ENCODE measurements at regions not wholly inside any gene's neighbourhood (a gene's known extent, or its start where the extent isn't known, plus 50 kb on each side); places are given as distances from the start of the nearest gene placed in this dataset.

- DNase-seq: peak; percentile 43
Observed at GRCh38 chr3:159830523-159831154, 158.0 kb upstream of the IL12A start.

DNA sequence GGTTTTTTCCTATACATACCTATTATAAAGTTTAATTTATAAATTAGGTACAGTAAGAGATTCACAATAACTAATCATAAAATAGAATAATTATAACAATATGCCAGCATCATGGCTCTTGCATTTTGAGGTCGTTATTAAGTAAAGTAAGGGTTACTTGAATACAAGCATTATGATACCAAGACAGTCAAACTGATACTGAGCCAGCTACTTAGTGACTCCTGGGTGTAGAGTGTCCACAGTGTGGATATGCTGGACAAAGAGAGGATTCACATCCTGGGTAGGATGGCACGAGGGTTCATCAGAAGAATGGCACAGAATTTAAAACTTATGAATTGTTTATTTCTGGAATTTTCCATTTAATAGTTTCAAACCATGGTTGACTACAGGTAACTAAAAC is 157.2 kb upstream of the IL12A start:
- no peak for DNase-seq

DNA sequence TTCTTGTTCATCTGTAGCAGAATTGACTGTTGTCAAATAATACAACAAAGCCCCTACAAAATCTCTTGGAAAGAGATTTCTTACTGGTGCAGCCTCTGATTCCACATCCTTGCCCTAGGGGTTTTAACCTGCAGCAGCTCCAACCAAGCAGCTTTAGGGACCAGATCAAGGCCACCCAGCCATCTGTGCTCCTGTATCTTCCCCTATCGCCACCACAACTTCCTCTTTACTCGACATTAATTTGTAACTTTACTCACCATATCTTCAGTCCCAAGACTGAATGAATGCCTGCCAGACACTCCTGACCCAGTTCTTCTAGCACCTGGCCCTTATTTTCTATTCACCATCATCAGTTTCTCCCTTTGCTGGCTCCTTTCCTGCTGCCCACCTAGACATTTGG is 156.6 kb upstream of the IL12A start:
- DNase-seq: no peak

- DNase-seq: no peak
Observed at GRCh38 chr3:159835126-159835525, 153.5 kb upstream of the IL12A start.

GRCh38 chr3:159837725-159838124 is 150.9 kb upstream of the IL12A start:
- DNase-seq: peak; percentile 7

DNA sequence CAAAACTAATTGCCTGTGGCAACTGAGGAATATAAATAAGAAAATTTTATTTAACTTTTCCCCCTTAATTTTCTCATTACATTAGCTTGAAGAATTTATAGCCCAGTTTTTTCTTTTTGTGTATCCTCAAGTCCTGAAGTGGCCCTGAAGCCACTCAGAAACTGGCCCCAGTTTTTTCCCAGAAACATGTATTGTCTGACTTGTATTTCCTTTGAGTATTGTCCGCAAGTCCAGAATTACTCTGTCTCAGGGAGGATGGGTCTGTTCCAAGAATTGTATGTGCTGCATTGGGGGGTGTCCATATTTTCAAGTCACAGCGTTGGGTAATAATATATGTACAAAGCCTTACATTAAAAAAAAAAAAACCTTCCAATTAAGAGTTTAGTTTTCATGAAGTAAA is 149.7 kb upstream of the IL12A start:
- no peak for DNase-seq

DNA sequence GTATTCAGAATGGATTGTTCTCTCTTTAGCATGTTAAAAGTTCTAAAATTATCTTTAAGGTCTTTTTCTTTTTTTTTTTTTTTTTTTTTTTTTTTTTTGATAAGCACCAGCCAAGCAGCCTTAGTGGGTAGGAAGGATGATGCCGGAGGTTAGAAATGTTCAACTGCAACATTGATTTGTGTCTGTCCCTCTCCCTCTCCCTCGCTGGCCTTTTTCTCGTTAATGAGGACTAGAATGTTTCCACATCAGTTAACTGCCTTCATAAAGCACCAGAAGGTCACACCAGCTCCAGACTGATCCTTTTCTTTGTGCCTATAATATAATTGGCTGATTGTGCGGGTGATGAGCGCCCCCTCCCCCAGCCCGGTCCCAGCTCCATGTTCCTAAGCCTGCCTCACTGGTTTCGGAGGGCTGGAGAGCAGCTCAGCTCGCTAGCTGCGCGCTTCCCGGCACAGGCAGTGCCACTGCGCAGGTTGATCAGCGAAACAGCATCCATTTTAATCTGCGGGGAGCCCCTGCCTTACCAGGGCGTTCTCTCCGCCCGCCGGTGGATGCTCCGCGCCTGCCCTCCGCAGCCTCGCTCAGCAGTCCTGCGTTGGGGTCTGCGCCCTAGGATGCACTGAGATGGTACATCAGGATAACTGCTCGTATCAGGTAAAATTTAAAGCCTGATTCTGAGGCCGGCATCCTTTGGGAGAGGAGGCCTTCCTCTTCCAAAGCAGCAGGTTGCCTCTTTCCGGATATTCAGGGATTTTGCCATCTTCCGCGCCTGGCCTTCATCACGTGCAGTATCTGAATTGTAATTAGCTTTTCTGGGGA is 148.9 kb upstream of the IL12A start, which contains the start of gene SCHIP1:
TSS of gene SCHIP1 (plus strand) at position 301 of the 819 bp plus-strand sequence.
- DNase-seq: no peak

- DNase-seq: peak; percentile 38
Observed at GRCh38 chr3:159840703-159841299, 147.8 kb upstream of the IL12A start.

- DNase-seq: no peak
Observed at GRCh38 chr3:159841766-159842165, 146.9 kb upstream of the IL12A start.

GRCh38 chr3:159843840-159844730 is 144.6 kb upstream of the IL12A start:
- no peak for DNase-seq

GRCh38 chr3:159844801-159845261 is 143.8 kb upstream of the IL12A start:
- no peak for DNase-seq

- DNase-seq: no peak
Observed at GRCh38 chr3:159845737-159846136, 142.9 kb upstream of the IL12A start.

DNA sequence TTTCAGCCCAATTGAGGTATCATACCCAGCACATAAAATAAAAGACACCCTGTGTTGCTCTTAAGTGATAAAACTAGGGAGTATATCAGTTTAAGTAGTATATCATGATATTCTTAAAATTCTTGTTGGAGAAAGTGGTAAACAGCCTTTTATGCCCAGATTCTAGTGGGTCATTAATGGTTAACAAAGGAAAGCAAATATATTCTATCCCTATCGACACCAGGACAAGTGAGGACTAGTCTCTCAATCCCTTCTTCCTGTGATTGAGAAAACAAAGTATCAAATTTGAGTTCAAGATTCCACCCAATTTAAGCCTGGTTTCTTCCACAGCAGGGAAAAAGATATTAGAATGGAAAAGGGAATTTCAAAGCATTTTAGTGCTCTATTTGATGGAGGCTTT is 142.4 kb upstream of the IL12A start:
- DNase-seq: no peak

GRCh38 chr3:159848348-159849118 is 140.1 kb upstream of the IL12A start:
- no peak for DNase-seq

- no peak for DNase-seq
Observed at GRCh38 chr3:159850481-159850880, 138.2 kb upstream of the IL12A start.

- no peak for DNase-seq
Observed at GRCh38 chr3:159852266-159852665, 136.4 kb upstream of the IL12A start.

GRCh38 chr3:159852821-159853505 is 135.7 kb upstream of the IL12A start:
- peak; percentile 64 for DNase-seq

DNA sequence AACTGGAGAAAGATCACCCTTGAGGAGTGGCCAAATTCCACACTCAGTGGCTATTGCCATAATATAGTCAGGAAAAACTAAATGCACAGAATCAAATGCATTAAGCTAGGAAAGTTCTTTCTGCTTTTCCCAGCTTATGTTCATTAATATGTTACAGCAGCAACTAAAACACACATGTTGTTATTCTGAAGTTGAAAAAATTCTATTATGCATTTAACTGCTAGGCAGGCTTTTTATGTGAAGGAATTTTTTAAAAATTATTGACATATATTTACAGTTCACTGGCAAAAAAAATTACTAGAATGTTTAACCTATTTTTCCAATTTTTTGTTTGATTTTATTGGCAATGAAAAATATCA is 135.2 kb upstream of the IL12A start:
- no peak for DNase-seq

DNA sequence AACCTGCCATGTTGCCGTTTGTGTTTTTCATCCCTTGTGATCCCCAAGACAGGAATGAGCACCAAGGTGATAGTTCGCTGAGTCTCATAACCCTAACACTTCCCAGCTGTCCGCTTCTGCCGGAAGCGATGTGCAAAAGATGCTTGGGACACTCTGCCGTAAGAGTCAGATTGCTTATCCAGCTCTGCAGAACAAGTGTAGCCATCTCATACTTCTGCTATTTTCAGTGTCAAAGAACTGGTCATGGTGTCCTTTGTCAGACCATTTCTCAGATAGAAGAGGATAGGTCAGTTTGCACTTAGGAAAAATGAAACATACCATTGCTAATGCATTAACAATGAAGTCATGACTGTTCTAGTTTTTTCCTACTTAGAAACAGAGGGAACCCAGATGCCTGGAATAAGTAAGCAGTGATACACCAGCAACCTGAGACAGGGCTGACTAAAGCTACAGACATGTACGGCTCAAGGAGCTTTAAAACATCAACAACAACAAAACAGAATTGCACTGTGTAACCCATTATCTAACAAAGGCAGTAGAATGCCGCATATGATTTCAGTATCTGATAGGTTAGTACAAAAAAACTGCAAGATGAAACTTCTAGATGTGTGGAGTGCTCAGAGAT is 134.0 kb upstream of the IL12A start:
- DNase-seq: peak; percentile 99

GRCh38 chr3:159855599-159856346 is 132.9 kb upstream of the IL12A start:
- DNase-seq: peak; percentile 71
